ENCODE measurements at regions not wholly inside any gene's neighbourhood (a gene's known extent, or its start where the extent isn't known, plus 50 kb on each side); places are given as distances from the start of the nearest gene placed in this dataset.

DNA sequence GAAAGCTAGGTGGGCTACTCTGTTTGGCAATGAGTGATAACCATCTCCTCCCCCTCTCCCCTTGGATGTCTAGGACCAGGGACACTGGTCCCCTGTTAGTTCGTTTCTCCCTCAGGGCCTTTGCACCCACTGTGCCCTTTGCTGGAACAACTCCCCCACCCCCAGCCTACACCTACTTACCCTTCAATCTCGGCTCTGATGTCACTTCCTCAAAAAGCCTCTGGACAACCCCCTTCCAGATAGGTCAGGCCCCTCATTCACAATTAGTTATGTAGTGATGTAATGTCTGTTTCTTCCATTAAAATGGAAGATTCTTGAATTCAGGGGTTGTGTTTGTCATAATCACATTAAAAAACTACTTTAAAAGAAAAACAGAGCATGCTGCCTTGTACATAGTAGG is 152.9 kb downstream of the SNX10 start:
- Histone ChIP-seq H3K36me3 (ENCODE audit: control insufficient read depth in 1 of 2, insufficient read depth in 2 of 2, low read length in 2 of 2) (no peaks in the 10 kb centered on the region), H3K9me3 (ENCODE audit: control insufficient read depth in 1 of 2, insufficient read depth in 1 of 2, low read depth in 1 of 2, low read length in 2 of 2) (no peaks in the 10 kb centered on the region), H3K4me2 (ENCODE audit: low read length) (no peak overlapping the region), H3K9ac (ENCODE audit: low read length) (no peak overlapping the region), H3K4me1 (ENCODE audit: control insufficient read depth in 1 of 2, insufficient read depth in 2 of 2, low read length in 2 of 2) (0 out of 4 replicates have a peak, but pooled peaks cover 0 to 2% of the 10 kb centered on the region in 2 experiments), H3K27me3 (ENCODE audit: insufficient read depth, low read length) (no peaks in the 10 kb centered on the region), H3K9me2 (ENCODE audit: insufficient read depth) (no peaks in the 10 kb centered on the region), H4K20me1 (ENCODE audit: insufficient read depth) (no peaks in the 10 kb centered on the region), H2AFZ (ENCODE audit: low read depth, low read length, poor library complexity, severe bottlenecking) (no peak overlapping the region), H3K79me2 (ENCODE audit: insufficient read depth, low read length) (no peaks in the 10 kb centered on the region), H3K4me3 (replicated peaks in 1 of 2; ENCODE audit: low read depth in 1 of 2, low read length in 2 of 2) (no peak overlapping the region), H3K27ac (ENCODE audit: low read depth, low read length) (no peak overlapping the region)
- DNase-seq (ENCODE audit: low read depth, low spot score) (no peak), ATAC-seq (no peak)
- BruUV-seq (replicated peaks), result no TSS peak
- TF ChIP-seq EGR1 (IDR thresholded peaks at IDR 0.05; ENCODE audit: low read depth), result no peak
- TF ChIP-seq, protein P1, sequence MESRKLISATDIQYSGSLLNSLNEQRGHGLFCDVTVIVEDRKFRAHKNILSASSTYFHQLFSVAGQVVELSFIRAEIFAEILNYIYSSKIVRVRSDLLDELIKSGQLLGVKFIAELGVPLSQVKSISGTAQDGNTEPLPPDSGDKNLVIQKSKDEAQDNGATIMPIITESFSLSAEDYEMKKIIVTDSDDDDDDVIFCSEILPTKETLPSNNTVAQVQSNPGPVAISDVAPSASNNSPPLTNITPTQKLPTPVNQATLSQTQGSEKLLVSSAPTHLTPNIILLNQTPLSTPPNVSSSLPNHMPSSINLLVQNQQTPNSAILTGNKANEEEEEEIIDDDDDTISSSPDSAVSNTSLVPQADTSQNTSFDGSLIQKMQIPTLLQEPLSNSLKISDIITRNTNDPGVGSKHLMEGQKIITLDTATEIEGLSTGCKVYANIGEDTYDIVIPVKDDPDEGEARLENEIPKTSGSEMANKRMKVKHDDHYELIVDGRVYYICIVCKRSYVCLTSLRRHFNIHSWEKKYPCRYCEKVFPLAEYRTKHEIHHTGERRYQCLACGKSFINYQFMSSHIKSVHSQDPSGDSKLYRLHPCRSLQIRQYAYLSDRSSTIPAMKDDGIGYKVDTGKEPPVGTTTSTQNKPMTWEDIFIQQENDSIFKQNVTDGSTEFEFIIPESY (IDR thresholded peaks at IDR 0.05; ENCODE audit: extremely low read depth, insufficient replicate concordance, low read length), result no peak
- TF ChIP-seq FOSL1 (IDR thresholded peaks at IDR 0.05; ENCODE audit: low read depth), result no peak
- TF ChIP-seq CEBPB (IDR thresholded peaks at IDR 0.05; ENCODE audit: low read depth), result no peak
- TF ChIP-seq TCF7L2 (IDR thresholded peaks at IDR 0.05; ENCODE audit: borderline replicate concordance, extremely low read depth, insufficient read depth, insufficient read length), result no peak
- no peak for TF ChIP-seq SRF (IDR thresholded peaks at IDR 0.05; ENCODE audit: low read depth)
- no peak for TF ChIP-seq ZNF274 (IDR thresholded peaks at IDR 0.05; ENCODE audit: low read depth, low read length)
- TF ChIP-seq, protein P2, sequence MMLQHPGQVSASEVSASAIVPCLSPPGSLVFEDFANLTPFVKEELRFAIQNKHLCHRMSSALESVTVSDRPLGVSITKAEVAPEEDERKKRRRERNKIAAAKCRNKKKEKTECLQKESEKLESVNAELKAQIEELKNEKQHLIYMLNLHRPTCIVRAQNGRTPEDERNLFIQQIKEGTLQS (IDR thresholded peaks at IDR 0.05), result no peak
- TF ChIP-seq EZH2 (IDR thresholded peaks at IDR 0.05), result no peak
- no peak for TF ChIP-seq RAD21 (IDR thresholded peaks at IDR 0.05; ENCODE audit: low read depth)
- TF ChIP-seq POLR2AphosphoS5 (IDR thresholded peaks at IDR 0.05; ENCODE audit: low read depth, low read length), result no peak
- TF ChIP-seq, protein P3, sequence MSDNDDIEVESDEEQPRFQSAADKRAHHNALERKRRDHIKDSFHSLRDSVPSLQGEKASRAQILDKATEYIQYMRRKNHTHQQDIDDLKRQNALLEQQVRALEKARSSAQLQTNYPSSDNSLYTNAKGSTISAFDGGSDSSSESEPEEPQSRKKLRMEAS (IDR thresholded peaks at IDR 0.05), result no peak
- TF ChIP-seq, protein P4, sequence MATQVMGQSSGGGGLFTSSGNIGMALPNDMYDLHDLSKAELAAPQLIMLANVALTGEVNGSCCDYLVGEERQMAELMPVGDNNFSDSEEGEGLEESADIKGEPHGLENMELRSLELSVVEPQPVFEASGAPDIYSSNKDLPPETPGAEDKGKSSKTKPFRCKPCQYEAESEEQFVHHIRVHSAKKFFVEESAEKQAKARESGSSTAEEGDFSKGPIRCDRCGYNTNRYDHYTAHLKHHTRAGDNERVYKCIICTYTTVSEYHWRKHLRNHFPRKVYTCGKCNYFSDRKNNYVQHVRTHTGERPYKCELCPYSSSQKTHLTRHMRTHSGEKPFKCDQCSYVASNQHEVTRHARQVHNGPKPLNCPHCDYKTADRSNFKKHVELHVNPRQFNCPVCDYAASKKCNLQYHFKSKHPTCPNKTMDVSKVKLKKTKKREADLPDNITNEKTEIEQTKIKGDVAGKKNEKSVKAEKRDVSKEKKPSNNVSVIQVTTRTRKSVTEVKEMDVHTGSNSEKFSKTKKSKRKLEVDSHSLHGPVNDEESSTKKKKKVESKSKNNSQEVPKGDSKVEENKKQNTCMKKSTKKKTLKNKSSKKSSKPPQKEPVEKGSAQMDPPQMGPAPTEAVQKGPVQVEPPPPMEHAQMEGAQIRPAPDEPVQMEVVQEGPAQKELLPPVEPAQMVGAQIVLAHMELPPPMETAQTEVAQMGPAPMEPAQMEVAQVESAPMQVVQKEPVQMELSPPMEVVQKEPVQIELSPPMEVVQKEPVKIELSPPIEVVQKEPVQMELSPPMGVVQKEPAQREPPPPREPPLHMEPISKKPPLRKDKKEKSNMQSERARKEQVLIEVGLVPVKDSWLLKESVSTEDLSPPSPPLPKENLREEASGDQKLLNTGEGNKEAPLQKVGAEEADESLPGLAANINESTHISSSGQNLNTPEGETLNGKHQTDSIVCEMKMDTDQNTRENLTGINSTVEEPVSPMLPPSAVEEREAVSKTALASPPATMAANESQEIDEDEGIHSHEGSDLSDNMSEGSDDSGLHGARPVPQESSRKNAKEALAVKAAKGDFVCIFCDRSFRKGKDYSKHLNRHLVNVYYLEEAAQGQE (IDR thresholded peaks at IDR 0.05; ENCODE audit: low read depth), result no peak
- TF ChIP-seq, protein P5, sequence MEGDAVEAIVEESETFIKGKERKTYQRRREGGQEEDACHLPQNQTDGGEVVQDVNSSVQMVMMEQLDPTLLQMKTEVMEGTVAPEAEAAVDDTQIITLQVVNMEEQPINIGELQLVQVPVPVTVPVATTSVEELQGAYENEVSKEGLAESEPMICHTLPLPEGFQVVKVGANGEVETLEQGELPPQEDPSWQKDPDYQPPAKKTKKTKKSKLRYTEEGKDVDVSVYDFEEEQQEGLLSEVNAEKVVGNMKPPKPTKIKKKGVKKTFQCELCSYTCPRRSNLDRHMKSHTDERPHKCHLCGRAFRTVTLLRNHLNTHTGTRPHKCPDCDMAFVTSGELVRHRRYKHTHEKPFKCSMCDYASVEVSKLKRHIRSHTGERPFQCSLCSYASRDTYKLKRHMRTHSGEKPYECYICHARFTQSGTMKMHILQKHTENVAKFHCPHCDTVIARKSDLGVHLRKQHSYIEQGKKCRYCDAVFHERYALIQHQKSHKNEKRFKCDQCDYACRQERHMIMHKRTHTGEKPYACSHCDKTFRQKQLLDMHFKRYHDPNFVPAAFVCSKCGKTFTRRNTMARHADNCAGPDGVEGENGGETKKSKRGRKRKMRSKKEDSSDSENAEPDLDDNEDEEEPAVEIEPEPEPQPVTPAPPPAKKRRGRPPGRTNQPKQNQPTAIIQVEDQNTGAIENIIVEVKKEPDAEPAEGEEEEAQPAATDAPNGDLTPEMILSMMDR (IDR thresholded peaks at IDR 0.05 in 2 of 3, conservative IDR thresholded peaks at IDR 0.05 in 1 of 3; ENCODE audit: borderline replicate concordance in 1 of 3, insufficient read depth in 1 of 3, low read depth in 2 of 3, low read length in 2 of 3), result no peak
- TF ChIP-seq JUND (IDR thresholded peaks at IDR 0.05), result no peak
- ChIA-PET POLR2A (no interaction called here), CTCF (no interaction called here), RAD21 (ENCODE audit: low non-redundant PET in 1 of 2, low total read pairs in 2 of 2, uncharacterized antibody in 2 of 2, unreplicated experiment in 2 of 2) (no interaction called here)
- intact Hi-C loops (cut with micrococcal nuclease), result no loop called here
